Esophagus squamous epithelium (tissue), 4 donors: ENCODE measurements at regions not wholly inside any gene's neighbourhood (a gene's known extent, or its start where the extent isn't known, plus 50 kb on each side); places are given as distances from the start of the nearest gene placed in this dataset.

ENCODE experiments used
- CTCF ChIP-seq, 6 experiments: fragments of 450-650 bp in 4 of 6; fragments of 200-600 bp in 2 of 6; sonication (generic) in 2 of 6; IDR thresholded peaks; one replicate each; pipeline ENCODE4 v1.5.1; 2016 to 2019; ENCODE audit warnings: antibody characterized with exemption in 6 of 6, mild to moderate bottlenecking in 4 of 6, moderate library complexity in 4 of 6
- POLR2A ChIP-seq, 4 donors: fragments of 450-650 bp; IDR thresholded peaks; one replicate each; pipeline ENCODE4 v1.6.1; 2017; ENCODE audit warnings: antibody characterized with exemption in 4 of 4, mild to moderate bottlenecking in 4 of 4, moderate library complexity in 3 of 4

GRCh38 chr21:41100826-41101550 lies 67.0 kb upstream of the BACE2 start:
- TF ChIP-seq CTCF (IDR thresholded peaks at IDR 0.05) (no peak), POLR2A (IDR thresholded peaks at IDR 0.05) (no peak)
